GM21447 (cell line): ENCODE measurements at regions not wholly inside any gene's neighbourhood (a gene's known extent, or its start where the extent isn't known, plus 50 kb on each side); places are given as distances from the start of the nearest gene placed in this dataset.
"Not testable (repeated sequence)": the region's sequence is repeated elsewhere in the genome, so short reads cannot be mapped to it uniquely, and the experiment has no call there.

Experiments used
- ATAC-seq: cut with Tn5 transposase; IDR thresholded peaks from one replicate; pipeline ENCODE4 v1.9.1; 2021; ENCODE audit not compliant: unreplicated experiment

DNA sequence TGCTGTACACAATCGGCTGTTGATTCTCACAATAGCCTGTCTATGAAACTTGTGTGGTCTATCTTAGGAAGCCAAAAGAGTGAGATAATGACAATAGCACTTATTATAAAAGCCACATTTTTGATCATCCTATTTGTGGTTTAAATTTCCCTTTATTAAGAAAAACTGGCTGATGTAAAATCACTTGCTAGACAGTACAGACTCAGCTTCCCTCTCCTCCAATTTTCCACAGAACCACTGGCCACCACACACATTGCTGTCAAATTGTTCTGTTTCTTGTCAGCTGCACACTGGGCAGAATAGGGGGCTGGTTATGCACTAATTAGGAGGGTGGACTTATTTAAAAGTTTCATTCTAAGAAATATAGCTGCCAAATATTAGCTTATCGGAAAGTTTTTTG lies 425.9 kb downstream of the EPHA3 start:
- no peak for ATAC-seq

DNA sequence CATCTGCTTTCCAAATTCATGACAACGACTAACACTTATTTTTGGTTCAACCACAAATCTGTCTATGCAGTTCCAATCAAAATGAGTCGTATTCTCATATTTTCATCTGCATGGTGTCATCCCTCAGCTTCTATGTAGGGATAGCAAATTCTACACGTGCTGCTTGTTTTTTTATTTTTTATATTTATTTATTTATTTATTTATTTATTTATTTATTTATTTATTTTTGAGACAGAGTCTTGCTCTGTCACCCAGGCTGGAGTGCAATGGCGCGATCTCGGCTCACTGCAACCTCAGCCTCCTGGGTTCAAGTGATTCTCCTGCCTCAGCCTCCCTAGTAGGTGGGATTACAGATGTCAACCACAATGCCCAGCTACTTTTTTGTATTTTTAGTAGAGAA lies 447.2 kb downstream of the EPHA3 start:
- not testable (repeated sequence) for ATAC-seq

DNA sequence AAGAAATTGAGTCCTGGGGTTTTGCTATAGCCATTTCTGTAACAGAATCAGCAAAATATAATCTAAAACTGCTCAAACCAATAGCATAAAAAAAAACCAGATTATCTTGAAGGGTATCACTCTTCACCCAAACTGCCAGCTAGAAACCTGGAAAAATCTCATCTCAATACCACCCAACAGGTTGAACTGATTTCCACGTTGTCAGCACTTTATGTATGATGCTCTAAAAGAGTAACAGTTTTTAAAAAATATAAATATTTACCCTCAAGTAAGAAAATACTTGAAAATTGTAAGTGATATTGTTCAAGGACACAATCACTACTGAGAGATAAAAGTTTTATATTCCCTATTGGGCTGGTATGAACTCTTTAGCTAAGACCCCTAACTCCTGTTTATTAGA lies 451.3 kb downstream of the EPHA3 start:
- no peak for ATAC-seq

DNA sequence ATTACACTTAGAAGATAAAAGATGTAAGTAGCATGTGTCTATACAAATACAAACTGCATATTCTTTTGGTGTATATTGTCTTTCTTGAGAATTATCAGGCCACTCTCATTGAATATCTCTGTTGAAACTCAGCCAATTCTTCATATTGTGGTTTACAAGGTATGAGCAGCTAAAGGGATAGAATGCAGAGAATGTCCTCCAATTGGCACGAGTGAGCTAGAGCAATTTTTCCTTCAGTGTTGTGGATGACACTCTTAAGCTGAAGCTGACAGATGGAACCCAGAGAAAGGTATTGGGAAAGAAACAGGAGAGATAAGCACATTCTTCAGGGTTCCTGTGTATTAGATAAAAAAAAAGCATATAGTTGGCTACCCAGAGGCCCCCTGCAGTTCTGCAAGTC lies 453.1 kb downstream of the EPHA3 start:
- no peak for ATAC-seq

DNA sequence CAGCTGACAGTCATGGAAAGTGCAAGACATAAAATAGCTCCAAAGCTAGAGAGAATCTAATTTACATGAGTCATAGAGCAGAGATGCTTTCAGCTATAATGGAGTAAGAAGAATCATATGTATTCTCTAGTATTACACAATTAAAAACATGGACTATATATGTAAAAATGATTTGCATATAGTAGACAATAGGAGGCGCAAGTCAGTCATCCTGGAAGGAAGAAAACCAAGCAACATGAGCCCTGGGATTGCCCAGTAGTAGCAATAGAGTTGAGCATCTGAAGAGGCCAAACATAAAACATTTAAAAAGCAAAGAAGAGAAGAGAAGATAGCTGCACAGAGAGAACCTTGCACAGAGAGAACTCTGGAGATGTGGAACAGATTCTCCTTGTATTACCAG lies 455.0 kb downstream of the EPHA3 start:
- no peak for ATAC-seq

DNA sequence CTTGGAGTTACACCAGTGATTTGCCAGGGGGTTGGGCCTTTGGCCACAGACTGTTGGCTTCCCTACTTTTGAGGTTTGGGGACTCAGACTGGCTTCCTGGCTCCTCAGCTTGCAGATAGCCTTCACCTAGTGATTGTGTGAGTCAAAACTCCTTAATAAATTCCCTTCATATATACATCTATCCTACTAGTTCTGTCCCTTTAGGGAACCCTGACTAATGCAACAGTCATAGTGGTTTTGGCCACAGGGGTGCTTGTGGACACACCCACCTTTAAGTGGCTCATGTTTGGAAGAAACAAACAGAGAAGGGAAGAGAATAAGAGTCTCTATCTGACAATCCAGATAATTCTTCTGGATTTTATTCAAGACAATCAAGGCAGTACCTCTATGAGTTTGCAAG lies 457.7 kb downstream of the EPHA3 start:
- no peak for ATAC-seq

DNA sequence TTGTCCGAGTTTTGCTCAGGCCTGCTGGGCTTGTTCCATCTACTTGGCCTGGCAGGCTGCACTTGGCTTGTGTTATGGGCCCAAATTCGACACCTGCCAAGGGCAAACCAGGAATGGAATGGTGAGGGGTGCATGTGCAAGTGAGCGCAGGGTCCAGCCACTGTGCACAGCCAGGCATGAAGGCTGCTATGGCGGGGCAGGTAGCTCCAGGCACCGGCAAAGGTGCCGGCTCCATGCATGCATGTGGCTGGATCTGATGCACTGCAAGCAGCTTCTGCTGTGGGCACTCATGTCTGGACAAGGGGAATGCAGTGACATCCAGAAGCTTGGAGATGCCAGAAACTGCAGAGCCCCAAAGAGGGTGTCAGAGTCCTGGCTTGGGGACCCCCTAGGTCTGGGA lies 463.0 kb downstream of the EPHA3 start:
- ATAC-seq: no peak

DNA sequence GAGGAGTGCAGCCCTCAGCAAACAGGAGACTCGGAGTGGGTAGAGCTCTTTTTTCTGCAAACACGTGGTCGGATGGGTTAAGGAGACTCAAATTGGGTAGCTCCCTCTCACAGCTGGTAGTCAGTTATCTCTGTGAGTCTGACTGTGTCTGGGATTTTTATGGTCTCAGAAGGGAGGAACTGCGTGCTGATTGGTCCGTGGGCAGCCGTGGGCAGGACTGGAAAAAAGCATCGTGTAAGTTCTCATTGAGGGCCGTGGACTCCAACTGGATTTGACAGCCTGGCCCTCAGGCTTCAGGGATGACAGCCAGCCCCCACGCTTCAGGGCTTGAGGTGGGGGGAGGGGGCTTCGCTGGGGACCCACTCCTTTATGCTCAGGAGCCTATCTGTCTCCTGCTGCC lies 463.9 kb downstream of the EPHA3 start:
- no peak for ATAC-seq

DNA sequence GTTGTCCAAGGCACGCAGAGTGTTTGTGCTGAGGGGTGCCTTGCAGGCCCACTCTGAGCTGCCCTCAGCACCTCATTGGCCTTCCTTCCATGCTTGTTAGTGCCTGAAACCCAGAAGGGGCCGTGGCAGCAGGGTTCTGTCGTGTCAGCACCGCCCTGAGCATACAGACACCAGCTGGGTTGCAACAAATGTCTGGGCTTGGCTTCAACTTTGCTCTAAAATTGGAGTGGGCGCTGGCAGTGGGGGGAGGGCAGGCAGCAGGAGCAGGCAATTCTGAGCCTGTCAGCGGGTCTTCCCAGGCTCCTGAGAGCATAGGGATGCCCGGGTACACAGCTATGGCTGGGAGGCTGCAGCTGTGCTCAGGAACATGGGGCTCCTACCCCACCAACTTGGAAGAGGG lies 464.3 kb downstream of the EPHA3 start:
- no peak for ATAC-seq

DNA sequence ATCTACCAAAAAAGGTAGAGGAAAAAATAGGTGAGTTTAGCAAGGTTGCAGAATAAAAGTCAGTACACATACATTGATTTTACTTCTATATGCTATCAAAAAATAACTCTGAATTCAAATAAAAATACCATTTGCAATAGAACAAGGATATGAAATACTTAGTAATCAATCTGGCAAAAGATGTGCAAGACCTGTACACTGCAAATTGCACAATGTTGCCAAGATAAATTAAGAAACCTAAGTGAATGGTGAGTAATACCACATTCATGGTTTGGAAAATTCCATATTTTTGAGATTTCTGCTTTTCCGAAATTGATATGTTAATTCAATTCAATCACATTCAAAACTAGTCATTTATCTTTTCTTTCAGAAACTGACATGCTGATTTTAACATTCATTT lies 464.8 kb downstream of the EPHA3 start:
- ATAC-seq: no peak

DNA sequence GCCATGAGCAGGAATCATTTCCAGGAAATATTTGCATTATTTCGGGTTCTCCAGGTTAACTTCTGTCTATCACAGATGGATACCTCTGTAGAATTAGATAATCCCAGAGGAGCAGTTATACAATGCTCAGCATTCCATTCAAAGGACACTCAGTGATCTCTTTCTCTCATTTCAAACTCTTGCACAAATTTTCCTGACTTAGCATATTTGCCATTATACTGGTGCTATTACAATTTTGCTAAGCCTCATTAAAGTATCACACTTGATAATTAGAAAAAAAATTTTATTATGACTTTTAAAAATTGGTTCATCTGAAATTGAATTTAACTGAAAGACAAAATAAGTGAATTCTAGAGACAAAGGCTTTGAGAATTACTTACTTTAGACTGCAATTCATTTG lies 469.0 kb downstream of the EPHA3 start:
- no peak for ATAC-seq

DNA sequence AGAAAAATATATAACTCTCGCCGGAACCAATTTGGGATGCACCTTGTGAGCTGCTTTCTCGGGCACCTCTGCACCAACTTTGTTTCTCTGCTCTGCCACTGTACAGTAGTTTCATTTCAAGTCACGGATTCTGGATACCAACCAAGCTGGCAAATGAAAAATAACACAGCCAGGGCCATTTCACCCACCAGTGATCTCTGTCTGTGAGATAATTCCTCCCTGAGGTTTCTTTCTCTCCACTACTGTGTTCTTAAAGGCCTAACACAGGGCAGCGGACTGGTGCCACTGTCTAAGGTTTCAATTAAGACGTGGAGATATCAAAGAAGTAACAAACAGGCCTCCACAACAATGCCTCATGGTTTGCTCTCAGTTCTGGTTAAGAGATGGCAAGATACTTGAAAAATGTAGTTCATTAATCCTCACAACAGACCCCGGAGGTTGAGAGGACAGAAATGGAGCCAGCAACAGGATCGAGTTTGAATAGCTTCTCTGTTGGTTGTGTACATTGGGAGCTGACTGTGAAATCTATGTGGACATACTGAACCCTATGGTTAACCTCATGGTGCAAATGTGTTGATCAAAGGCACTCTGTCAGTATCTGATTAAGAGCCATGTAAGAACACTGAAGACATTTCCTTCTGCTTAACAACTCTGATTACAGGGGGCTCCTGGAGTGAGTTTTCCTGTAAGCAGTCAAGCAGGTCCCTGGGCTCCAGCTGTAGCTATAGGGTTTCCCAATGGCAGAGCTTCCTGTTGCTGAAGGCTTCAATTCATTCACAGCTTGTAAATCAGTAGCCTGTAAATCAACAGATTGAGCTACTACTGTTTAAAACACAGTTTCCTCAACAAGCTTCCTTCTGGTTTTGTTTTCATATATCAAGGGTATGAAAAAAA lies 470.5 kb downstream of the EPHA3 start:
- ATAC-seq: no peak

DNA sequence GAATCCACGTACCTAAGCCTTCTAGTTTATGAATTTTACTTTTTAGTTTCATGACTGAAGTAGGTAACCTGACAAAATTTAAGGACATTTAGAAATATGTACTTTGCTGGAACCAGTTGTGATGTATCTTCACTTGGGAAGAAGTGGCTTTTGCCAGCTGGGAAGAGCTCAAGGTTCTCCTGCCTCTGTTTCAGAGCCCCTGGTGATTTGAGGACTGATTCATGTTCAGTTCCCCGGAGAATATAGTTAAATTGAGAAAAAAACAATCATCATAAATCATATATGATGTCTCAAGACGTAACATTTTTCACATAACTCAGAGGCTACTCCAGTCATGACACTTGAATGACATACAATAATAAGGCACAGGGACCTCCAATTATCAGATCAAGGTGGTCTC lies 473.4 kb downstream of the EPHA3 start:
- ATAC-seq: no peak

DNA sequence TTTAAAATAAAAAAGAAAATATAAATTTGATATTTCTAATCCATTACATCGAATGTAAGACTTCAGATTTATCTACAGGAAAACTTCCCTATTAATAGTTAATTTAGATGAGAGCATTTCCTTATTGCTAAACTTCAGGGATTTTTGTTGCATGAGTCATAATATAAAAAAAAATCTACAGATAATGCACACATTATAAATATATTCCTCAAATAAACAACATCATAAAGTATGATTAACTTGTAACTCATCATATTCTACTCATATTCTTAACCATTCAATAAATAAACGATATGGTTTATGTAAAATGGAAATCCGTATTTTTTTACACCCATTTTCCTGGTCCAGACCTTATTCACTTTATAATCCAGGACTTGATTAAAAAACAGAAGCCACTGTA lies 477.0 kb downstream of the EPHA3 start:
- ATAC-seq: no peak

DNA sequence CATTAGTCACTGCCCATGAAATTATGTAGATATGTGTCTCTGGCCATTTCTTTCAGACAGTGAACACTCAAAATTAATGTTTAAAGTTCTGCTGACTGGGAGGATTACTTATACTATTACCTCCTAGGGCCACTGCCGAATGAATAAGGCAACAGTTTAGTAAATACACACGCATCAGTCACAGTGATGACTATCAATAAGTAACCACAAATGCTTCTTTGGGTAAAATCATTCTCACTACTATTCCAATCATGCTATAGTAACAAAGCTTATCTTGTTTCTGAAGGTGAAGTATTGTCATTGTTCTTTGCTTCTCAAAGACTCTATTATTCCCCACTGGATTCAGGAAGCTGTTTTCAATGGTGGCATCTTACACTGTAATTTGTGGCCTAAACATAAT lies 478.8 kb downstream of the EPHA3 start:
- no peak for ATAC-seq

DNA sequence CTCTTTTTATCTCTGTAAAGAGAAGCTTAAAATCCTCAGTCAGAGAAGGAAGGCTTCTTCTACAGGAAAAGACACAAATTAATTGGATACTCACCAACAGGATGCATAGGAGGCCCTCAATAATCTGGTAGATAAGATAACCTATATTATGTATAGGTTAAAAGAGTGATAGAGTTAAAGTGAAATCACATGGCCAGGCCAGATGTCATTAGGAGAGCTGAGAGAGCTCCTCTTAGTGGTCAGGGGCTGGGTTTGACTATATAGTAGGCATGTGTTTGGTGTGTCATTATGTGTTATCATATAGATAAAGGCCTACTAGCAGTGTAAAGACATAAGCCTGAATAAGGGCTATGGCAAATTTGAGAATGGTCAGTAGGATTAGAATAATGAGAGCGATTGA lies 479.3 kb downstream of the EPHA3 start:
- ATAC-seq: no peak

DNA sequence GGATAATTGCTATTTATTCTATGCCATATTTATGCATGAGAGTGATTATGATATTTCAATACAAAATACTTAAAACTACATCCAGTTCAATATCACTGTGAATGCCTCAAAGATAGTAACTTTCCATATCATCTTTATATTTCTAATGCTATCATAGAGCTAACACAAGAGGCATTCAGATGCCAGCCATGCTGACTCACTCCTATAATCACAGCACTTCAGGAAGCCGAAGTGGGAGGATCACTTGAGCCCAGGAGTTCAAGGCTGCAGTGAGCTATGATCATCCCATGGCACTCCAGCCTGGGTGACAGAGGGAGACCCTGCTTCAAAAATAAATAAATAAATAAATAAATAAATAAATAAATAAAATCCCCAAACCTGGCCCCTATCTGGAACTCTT lies 498.7 kb downstream of the EPHA3 start:
- ATAC-seq: no peak

DNA sequence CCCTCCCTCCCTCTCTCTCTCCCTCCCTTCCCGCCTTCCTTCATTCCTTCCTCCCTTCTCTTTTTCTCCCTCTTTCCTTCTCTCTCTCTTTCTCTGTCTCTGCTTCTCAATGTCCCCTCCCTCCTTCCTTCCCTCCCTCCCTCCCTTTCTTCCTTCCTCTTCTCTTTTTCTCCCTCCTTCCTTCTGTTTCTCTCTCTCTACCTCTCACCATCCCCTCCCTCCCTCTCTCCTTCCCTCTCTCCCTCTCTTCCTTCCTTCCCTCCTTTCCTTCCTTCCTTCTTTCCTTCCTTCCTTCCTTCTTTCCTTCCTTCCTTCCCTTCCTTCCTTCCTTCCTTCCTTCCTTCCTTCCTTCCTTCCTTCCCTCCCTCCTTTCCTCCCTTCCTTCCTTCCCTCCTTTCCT lies 504.6 kb downstream of the EPHA3 start:
- no peak for ATAC-seq

DNA sequence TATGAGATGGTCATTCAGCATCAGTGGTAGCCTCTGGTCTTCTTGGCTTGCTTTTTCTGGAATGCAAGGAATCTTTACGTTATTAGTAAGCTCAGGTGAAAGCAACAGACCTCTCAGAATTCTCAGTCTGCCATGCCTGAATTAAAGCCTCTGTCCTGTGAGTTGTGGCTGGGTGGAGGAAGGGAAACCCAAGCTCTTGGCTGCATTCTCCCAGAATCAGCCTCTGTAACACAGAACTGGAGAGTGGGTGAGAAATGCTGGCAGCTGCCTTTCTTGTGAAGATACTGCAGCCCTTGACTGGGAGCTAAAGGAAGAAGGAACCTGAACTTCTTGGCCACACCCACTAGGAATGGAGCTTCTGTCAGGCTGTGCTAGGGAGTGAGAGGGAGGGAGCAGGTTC lies 505.8 kb downstream of the EPHA3 start:
- no peak for ATAC-seq

DNA sequence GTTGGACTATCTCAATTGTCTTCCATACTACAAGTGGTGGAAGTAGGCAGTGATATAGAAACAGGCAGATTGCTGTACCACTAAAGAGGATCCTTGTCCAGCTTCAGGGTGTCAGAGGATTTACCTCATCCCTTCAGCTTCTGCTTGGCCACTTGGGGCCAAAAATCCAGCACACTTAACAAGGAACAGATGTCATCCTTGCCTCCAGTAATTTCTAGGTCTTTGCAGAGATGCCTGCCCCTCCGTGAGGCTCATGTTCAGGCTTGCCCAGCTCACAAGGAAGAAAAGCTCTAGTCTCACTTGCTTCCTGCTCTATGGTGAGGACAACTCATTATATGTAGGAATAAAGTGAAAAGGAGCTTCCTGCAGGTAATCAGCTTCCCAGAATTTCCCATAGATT lies 510.3 kb downstream of the EPHA3 start:
- no peak for ATAC-seq

DNA sequence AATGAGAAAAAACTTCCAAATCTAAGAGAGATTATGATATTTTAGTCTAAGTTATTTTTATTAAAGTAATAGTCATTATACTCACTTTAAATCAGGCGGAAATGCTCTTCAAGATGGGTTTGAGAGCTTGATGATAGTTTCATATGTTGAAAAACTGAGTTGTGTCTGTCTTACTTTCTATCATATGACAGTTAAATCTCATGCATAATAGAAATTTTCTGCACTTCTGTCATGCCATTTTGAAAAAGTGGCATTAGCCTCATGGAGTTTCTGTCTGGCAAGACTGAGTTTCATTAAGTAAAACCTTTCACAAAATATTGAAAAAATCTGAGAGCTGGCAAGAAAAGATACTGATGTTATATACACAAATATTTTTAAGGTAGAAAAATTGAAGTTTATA lies 511.8 kb downstream of the EPHA3 start:
- ATAC-seq: no peak

DNA sequence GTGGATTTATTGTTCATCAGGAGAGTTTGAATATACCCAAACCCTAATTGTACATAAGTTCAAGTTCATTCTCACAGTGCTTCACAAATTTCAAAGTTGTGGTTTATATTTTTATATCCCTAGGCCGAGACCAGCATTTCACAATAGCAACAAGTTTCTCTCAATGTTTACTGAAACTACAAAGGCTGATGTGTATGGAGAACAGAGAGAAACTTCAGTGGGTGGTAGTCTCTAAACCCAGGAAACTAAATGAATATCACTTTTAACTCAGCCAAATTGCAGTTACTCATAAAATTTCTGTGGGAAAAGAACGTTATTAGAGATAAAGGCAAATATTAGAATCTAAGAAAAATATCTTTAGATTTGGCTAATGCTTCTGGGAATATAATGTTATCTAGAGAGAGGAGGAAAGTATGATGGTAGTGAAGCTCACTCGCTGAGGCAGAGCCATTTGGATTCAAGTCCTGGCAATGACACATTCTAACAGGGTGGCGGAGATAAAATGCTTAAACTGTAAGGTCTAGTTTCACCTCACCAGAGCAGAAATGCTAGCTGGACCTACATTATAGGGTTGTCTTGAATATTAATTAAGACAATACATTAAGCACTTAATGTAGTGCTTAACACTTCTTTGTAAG lies 514.8 kb downstream of the EPHA3 start:
- ATAC-seq: no peak

DNA sequence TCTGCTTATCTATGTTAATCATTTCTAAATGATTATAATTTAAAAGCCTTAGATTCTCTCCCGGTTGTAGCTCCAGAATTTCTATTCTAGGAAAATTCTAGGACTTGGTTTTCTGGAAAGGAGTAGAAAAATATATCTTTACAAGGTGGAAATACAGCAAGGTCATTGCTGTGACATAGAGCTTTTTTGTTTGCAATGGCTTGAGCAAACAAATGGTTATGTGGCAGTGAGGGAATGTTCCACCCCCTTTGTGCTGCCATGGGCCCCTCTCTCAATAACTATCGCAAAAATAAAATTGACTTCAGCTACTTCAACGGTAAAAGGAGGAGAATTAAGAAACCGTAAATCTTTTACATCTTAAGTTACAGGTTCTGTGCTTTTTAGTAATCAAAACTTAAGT lies 517.1 kb downstream of the EPHA3 start:
- no peak for ATAC-seq
